ENCODE measurements at regions not wholly inside any gene's neighbourhood (a gene's known extent, or its start where the extent isn't known, plus 50 kb on each side); places are given as distances from the start of the nearest gene placed in this dataset.

- H2BK5ac ChIP-seq (ENCODE audit: insufficient read length, low read length) = no peak overlapping the region
- H2AK5ac ChIP-seq (ENCODE audit: insufficient read length, low read length) = no peak overlapping the region
- H3K79me1 ChIP-seq (ENCODE audit: insufficient read depth, low read depth, low read length, poor library complexity, severe bottlenecking) = no peaks in the 10 kb centered on the region
- H3K56ac ChIP-seq (ENCODE audit: insufficient read length, low read depth, low read length) = no peak overlapping the region
- no peaks in the 10 kb centered on the region for H3K23me2 ChIP-seq (ENCODE audit: insufficient read length, low read depth, low read length, poor library complexity, severe bottlenecking)
- Mint-ChIP-seq H3K27me3 (ENCODE audit: low read depth) (no peaks in the 10 kb centered on the region; the same call in 1 of the 2 replicates), H3K9me3 (no peaks in the 10 kb centered on the region; a peak in 1 of 5 replicates), H3K4me1 (peaks cover 4 to 9% of the 10 kb centered on the region in 2 experiments; a peak in 2 of 4 replicates), H3K4me3 (no peak overlapping the region), H3K27ac (no peak overlapping the region), H3K36me3 (ENCODE audit: insufficient read depth in 1 of 3, low read depth in 3 of 3) (no peaks in the 10 kb centered on the region)
- H3K27ac ChIP-seq (ENCODE audit: insufficient read length, low read depth, low read length) = no peak overlapping the region
- no peak overlapping the region for H4K91ac ChIP-seq (ENCODE audit: insufficient read length, low read depth, low read length)
- DNase-seq = no peak
- no peaks in the 10 kb centered on the region for H3K27me3 ChIP-seq (ENCODE audit: insufficient read depth, low read length)
- no peak for TF ChIP-seq CTCF (conservative IDR thresholded peaks at IDR 0.05)
- no peak overlapping the region for H3K14ac ChIP-seq (ENCODE audit: insufficient read depth, low read length)
- H2BK20ac ChIP-seq (ENCODE audit: low read depth, low read length, poor library complexity, severe bottlenecking) = no peak overlapping the region
- H3K4ac ChIP-seq (ENCODE audit: low read depth, low read length) = no peak overlapping the region
- no peaks in the 10 kb centered on the region for H3K79me2 ChIP-seq (ENCODE audit: insufficient read depth, low read length)
- H3K23ac ChIP-seq (ENCODE audit: insufficient read length, low read depth, low read length) = no peak overlapping the region
- no peak overlapping the region for H2AFZ ChIP-seq (ENCODE audit: low read length)
- H2BK120ac ChIP-seq (ENCODE audit: low read depth, low read length, poor library complexity, severe bottlenecking) = no peak overlapping the region
- H4K5ac ChIP-seq (ENCODE audit: insufficient read length, low read depth, low read length) = no peak overlapping the region
- H3K4me1 ChIP-seq (ENCODE audit: insufficient read depth, low read length) = no peaks in the 10 kb centered on the region
- H3T11ph ChIP-seq (ENCODE audit: low read length) = no peak overlapping the region
- H2BK15ac ChIP-seq (ENCODE audit: low read depth, low read length) = no peak overlapping the region
- H3K9ac ChIP-seq (ENCODE audit: extremely low read depth, insufficient read length, low read length) = no peak overlapping the region
- no peak overlapping the region for H4K8ac ChIP-seq (replicated peaks; ENCODE audit: insufficient read length, low read depth, low read length)
- H4K20me1 ChIP-seq (ENCODE audit: control insufficient read depth, insufficient read depth, insufficient read length) = no peaks in the 10 kb centered on the region
- no peak overlapping the region for H2BK12ac ChIP-seq (ENCODE audit: insufficient read length, low read depth, low read length)
- no CpG with 5 or more reads among the region's 7 CpGs for WGBS (ENCODE audit: extremely low coverage, insufficient read length, low lambda C conversion rate)
- H3K18ac ChIP-seq (ENCODE audit: insufficient read length, low read depth, low read length) = no peak overlapping the region
- no peak overlapping the region for H3K4me2 ChIP-seq (ENCODE audit: insufficient read depth, insufficient read length, low read length)
- H3K9me3 ChIP-seq (ENCODE audit: control insufficient read depth, low read depth, low read length) = no peaks in the 10 kb centered on the region
Observed at GRCh38 chr1:91604632-91605031, 104.0 kb downstream of the CDC7 start.

Measured in H9 (cell line).